B cell (primary cell): ENCODE measurements at regions not wholly inside any gene's neighbourhood (a gene's known extent, or its start where the extent isn't known, plus 50 kb on each side); places are given as distances from the start of the nearest gene placed in this dataset.

Experiments used
- ATAC-seq: fragments of 200-7000 bp; cut with Tn5 transposase; one replicate; pipeline ENCODE4 v1.10.0; 2021; ENCODE audit warnings: low read depth, mild to moderate bottlenecking, moderate number of reproducible peaks, moderate library complexity
- CTCF ChIA-PET: fragments of 350-600 bp; sonication (Branson Sonifier 250); formaldehyde crosslinking; loops from one replicate; lab custom pipeline; 2021; ENCODE audit warnings: antibody characterized with exemption, inconsistent platforms; lab: Charles Lee
- POLR2A ChIA-PET: fragments of 350-600 bp; sonication (Branson Sonifier 250); formaldehyde crosslinking; loops from one replicate; lab custom pipeline; 2021; ENCODE audit warnings: antibody characterized with exemption; lab: Charles Lee
- DNase-seq: peaks from one replicate; pipeline ENCODE4 v3.0.0; 2013
- H2AFZ ChIP-seq: 2 replicates; pipeline ENCODE4 v1.6.1; 2012; ENCODE audit warnings: mild to moderate bottlenecking, low read depth, low read length; ENCODE audit not compliant: insufficient read depth, poor library complexity, severe bottlenecking
- H3K27ac ChIP-seq, 2 donors: 1 replicate in 1 of 2; 2 replicates in 1 of 2; pipeline ENCODE4 v1.5.1; 2012 to 2013; ENCODE audit warnings: low read length in 2 of 2, mild to moderate bottlenecking in 2 of 2, moderate library complexity in 1 of 2
- H3K27me3 ChIP-seq, 4 experiments: fragments of 200-600 bp in 1 of 4; sonication (generic) in 1 of 4; replicated peaks in 1 of 4; 1 replicate in 2 of 4; 2 replicates in 2 of 4; pipeline versions ENCODE4 v1.6.1 to v1.7.0; 2013 to 2016; ENCODE audit warnings: low read length in 3 of 4, mild to moderate bottlenecking in 2 of 4, mixed read lengths in 1 of 4, moderate library complexity in 1 of 4; ENCODE audit not compliant: insufficient read depth in 4 of 4, control insufficient read depth in 3 of 4; ENCODE audit errors: control extremely low read depth in 1 of 4
- H3K36me3 ChIP-seq, 2 experiments: replicated peaks in 1 of 2; 1 replicate in 1 of 2; 2 replicates in 1 of 2; pipeline versions ENCODE4 v1.6.1 to v1.7.1; 2013; ENCODE audit warnings: low read length in 1 of 2; ENCODE audit not compliant: insufficient read depth in 2 of 2, control insufficient read depth in 1 of 2; ENCODE audit errors: control extremely low read depth in 1 of 2, extremely low read depth in 1 of 2
- H3K4me1 ChIP-seq, 2 donors: fragments of 200-600 bp in 1 of 2; sonication (generic) in 1 of 2; 1 replicate in 1 of 2; 2 replicates in 1 of 2; pipeline versions ENCODE4 v1.5.1 to v1.6.1; 2013 to 2017; ENCODE audit warnings: low read length in 2 of 2; ENCODE audit not compliant: control insufficient read depth in 2 of 2, insufficient read depth in 2 of 2
- H3K4me2 ChIP-seq: replicated peaks from 2 replicates; pipeline ENCODE3; 2012; ENCODE audit warnings: mild to moderate bottlenecking, low read depth, low read length; ENCODE audit not compliant: poor library complexity, severe bottlenecking
- H3K4me3 ChIP-seq, 5 experiments: fragments of 200-600 bp in 1 of 5; sonication (generic) in 1 of 5; 1 replicate in 3 of 5; 2 replicates in 2 of 5; pipeline versions ENCODE4 v1.5.1 to v1.7.0; 2011 to 2016; ENCODE audit warnings: low read length in 4 of 5, mild to moderate bottlenecking in 4 of 5, low read depth in 2 of 5, control low read depth in 1 of 5, moderate library complexity in 1 of 5; ENCODE audit not compliant: insufficient read depth in 1 of 5; ENCODE audit errors: control extremely low read depth in 1 of 5, extremely low read depth in 1 of 5
- H3K79me2 ChIP-seq: fragments of 200-600 bp; sonication (generic); one replicate; pipeline ENCODE4 v1.6.0; 2016; ENCODE audit warnings: low read length; ENCODE audit not compliant: control insufficient read depth, insufficient read depth
- H3K9ac ChIP-seq: fragments of 200-600 bp; sonication (generic); 2 replicates; pipeline ENCODE4 v1.6.1; 2017; ENCODE audit warnings: mild to moderate bottlenecking, low read length, moderate library complexity
- H3K9me3 ChIP-seq, 3 donors: one replicate each; pipeline versions ENCODE4 v1.6.1 to v1.7.1; 2013; ENCODE audit warnings: low read length in 2 of 3; ENCODE audit not compliant: control insufficient read depth in 2 of 3, insufficient read depth in 1 of 3; ENCODE audit errors: control extremely low read depth in 1 of 3
- H4K20me1 ChIP-seq: 2 replicates; pipeline ENCODE4 v1.6.0; 2012; ENCODE audit warnings: mild to moderate bottlenecking, low read length; ENCODE audit not compliant: insufficient read depth, control insufficient read depth, poor library complexity, severe bottlenecking
- H3K27ac Mint-ChIP-seq: one replicate; pipeline ENCODE4 v1.8.0; 2021; ENCODE audit warnings: mixed read lengths
- H3K27me3 Mint-ChIP-seq: one replicate; pipeline ENCODE4 v1.8.0; 2021; ENCODE audit warnings: mixed read lengths
- H3K4me1 Mint-ChIP-seq: one replicate; pipeline ENCODE4 v1.8.0; 2021; ENCODE audit warnings: mixed read lengths
- H3K4me3 Mint-ChIP-seq: one replicate; pipeline ENCODE4 v1.8.0; 2021; ENCODE audit warnings: mixed read lengths
- H3K9me3 Mint-ChIP-seq: one replicate; pipeline ENCODE4 v1.8.0; 2022; ENCODE audit warnings: mixed read lengths; ENCODE audit not compliant: insufficient read depth
- CTCF ChIP-seq: fragments of 200-600 bp; IDR thresholded peaks from one replicate; pipeline ENCODE4 v1.8.0; 2022; ENCODE audit warnings: antibody characterized with exemption, mild to moderate bottlenecking
- EZH2 ChIP-seq: IDR thresholded peaks from 2 replicates; pipeline ENCODE4 v1.6.1; 2012; ENCODE audit warnings: borderline replicate concordance, low read depth, mild to moderate bottlenecking, moderate library complexity, low read length; ENCODE audit not compliant: insufficient read depth, poor library complexity, severe bottlenecking
- WGBS: methylation state at CpG from one replicate; pipeline ENCODE4 v1.1.5; 2013; ENCODE audit warnings: missing lambda C conversion rate; ENCODE audit not compliant: insufficient coverage; 5-methylcytosine and 5-hydroxymethylcytosine counted together
- intact Hi-C: fragments of 100-400 bp; cut with micrococcal nuclease; formaldehyde crosslinking; loops from one replicate; pipeline ENCODE4 v1.10.0; 2022

DNA sequence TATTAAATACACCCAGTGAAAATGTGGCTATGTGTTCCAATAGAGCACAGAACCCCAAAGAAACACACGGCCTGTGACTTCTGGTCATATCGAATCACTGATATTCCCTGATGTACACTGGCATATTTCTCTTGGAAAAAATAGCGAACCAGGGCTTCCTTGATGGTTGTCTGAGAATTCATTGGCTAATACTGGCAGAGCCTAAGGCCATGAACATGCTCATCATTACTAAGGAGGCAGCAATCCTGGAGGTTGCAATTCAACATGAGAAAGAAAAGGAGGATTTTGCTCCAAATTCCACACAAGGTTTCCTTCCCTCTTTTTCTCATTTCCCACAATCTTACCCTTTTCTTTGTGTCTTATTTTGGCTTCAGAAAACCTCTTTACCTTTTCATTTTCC lies 212.9 kb upstream of the HMGA2 start:
- Mint-ChIP-seq H3K27me3 (no peaks in the 10 kb centered on the region), H3K27ac (no peak overlapping the region), H3K9me3 (no peaks in the 10 kb centered on the region), H3K4me3 (no peak overlapping the region), H3K4me1 (no peaks in the 10 kb centered on the region)
- Histone ChIP-seq H3K27me3 (peaks cover 0 to 6% (median 0%) of the 10 kb centered on the region in 4 experiments), H3K4me2 (no peak overlapping the region), H2AFZ (no peak overlapping the region), H4K20me1 (no peaks in the 10 kb centered on the region), H3K9me3 (no peaks in the 10 kb centered on the region), H3K4me3 (no peak overlapping the region), H3K36me3 (no peaks in the 10 kb centered on the region), H3K4me1 (no peaks in the 10 kb centered on the region), H3K27ac (no peak overlapping the region), H3K79me2 (no peaks in the 10 kb centered on the region), H3K9ac (no peak overlapping the region)
- no peak for DNase-seq
- TF ChIP-seq EZH2 = no peak
- TF ChIP-seq CTCF = no peak
- ATAC-seq = no peak
- WGBS = 96% methylated on average over 3 of the region's 3 CpGs
- ChIA-PET CTCF (interaction anchor here (1.6 kb wide), 1 partner anchor 13 kb away, joined by 3 read pairs; no protein-coding TSS in a partner anchor), POLR2A (no interaction called here)
- intact Hi-C loops = no loop called here

GRCh38 chr12:65612440-65612839 lies 211.8 kb upstream of the HMGA2 start:
- no peak for TF ChIP-seq EZH2
- no peak for TF ChIP-seq CTCF

More at GRCh38 chr12:65612440-65612839, 211.8 kb upstream of the HMGA2 start:
- Histone ChIP-seq H4K20me1 (no peaks in the 10 kb centered on the region), H3K27me3 (peaks cover 0 to 6% (median 0%) of the 10 kb centered on the region in 4 experiments), H3K9me3 (no peaks in the 10 kb centered on the region), H3K79me2 (no peaks in the 10 kb centered on the region), H3K36me3 (no peaks in the 10 kb centered on the region), H3K4me2 (no peak overlapping the region), H3K4me1 (no peaks in the 10 kb centered on the region), H3K4me3 (no peak overlapping the region), H3K9ac (no peak overlapping the region), H3K27ac (no peak overlapping the region), H2AFZ (no peak overlapping the region)
- intact Hi-C loops = no loop called here
- Mint-ChIP-seq H3K4me3 (no peak overlapping the region), H3K4me1 (no peaks in the 10 kb centered on the region), H3K9me3 (no peaks in the 10 kb centered on the region), H3K27me3 (no peaks in the 10 kb centered on the region), H3K27ac (no peak overlapping the region)
- ATAC-seq = no peak
- 94% methylated on average over 7 of the region's 7 CpGs for WGBS
- CTCF ChIA-PET = interaction anchor here (1.6 kb wide), 1 partner anchor 12 kb away, joined by 3 read pairs; no protein-coding TSS in a partner anchor
- POLR2A ChIA-PET = no interaction called here
- no peak for DNase-seq
